ENCODE measurements at regions not wholly inside any gene's neighbourhood (a gene's known extent, or its start where the extent isn't known, plus 50 kb on each side); places are given as distances from the start of the nearest gene placed in this dataset.

DNA sequence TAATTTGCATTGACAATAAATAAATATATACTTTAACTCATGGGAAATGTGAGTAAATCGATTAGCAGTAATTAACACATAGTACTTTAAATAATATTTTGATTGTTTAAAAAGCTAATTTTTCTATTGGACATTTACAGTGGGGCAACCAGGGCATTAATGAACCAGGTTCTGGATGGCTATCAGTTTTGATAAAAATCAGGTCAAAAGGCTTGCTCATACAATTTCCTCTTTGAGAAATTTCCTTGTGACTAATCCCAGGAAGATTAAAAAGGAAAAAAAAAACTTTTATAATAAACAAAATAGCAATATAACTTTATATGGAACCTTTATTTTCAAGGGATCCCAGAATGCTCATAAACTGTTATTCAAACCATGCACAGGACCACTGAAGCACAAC, 497.2 kb upstream of the ZEB2 start:
- no peak for DNase-seq (ENCODE audit: low spot score)

DNA sequence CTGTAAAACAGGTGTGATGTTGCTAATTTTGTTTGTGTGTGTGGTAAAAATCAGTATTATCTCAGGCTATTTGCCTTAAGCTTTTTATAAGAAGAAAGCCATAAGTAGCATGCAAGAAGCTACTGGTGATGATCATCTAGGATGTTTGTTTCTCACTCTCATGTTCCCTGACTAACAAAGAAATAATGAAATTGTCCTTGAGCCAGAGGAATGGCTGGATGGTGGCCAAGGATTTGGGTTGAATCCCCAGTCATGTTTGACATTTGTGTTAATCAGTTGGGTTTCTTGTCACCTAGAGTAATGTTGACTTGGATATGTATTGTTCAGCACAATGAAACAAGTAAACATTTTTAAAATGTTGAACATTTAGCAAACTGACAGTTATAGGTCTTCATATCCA, 496.8 kb upstream of the ZEB2 start:
- DNase-seq (ENCODE audit: low spot score): no peak

DNA sequence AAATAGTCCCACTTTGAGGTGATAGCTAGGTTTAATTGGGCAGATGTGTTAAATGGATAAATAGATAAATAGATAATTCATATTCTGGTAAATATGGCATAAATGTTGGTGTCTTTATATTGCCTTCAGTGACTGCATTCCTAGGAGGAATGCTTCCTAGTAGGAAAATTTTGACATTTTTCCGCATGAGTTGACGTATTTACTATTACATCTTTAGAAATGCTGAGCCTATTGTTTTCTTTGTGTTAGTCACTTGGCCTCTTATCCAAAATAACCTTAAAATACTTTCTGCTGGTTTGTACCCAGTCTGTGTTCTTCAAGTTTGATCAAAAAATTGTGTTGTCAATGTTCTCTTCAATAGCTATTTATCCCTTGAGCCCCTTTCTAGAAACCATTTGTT, 495.6 kb upstream of the ZEB2 start:
- no peak for DNase-seq (ENCODE audit: low spot score)

DNA sequence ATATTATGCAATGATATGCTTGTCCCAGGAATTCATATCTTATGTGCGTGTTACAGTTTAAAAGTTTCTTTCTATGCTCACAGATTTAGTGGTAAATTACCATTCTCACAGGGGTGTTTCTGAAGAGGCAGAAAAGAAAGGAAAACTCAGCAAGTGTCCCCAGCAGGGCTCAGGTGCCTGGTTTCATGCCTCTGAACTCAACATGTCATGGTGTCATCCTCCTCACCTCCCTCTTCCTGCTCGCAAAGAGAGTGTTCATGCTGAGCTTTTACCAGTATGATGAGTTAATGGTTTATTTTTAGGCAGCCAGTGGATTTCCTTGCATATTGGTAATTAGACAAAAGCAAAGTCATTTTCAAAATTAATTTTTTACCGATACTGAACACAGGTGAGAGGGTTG, 492.9 kb upstream of the ZEB2 start:
- DNase-seq (ENCODE audit: low spot score): no peak

DNA sequence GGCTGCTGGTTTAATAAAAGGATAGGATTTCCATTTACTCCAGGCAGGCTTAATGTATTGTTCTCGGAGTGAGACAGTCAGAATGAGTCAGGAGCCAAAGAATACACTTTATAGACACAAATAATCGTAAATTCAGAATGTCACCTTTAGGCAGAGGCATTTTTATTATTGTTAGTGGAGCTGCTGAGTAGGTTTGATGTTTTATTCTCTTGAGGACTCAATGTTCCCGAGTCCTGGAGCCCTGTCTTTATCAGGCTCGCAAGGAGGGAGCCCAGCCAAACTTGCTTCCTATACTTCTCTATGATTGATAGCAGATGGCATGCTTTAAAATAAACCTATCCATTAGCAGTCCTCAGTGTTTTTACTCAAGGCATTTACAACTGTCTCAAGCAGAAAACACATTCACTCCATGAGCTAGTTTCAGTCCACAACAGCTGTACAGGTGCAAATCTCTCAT, 492.3 kb upstream of the ZEB2 start:
- no peak for DNase-seq (ENCODE audit: low spot score)

DNA sequence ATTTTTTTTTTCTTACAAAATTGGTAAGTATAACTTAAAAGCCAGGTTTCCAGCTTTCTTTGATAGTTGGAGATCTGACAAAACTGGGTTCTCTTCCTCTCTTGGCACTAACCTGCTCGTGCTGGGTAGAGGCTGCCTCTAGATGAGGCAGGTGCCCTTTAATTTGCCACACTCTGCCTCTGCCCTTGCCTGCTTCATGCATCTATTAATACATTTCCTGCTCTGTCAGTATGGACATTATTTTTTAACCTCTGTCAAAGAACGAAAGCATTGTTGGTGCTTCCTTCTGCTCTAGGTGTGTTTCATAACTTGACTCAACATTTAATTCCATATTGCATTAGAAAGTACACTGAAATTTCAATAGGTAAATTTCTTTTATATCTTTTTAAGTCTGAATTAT, 490.7 kb upstream of the ZEB2 start:
- no peak for DNase-seq (ENCODE audit: low spot score)

DNA sequence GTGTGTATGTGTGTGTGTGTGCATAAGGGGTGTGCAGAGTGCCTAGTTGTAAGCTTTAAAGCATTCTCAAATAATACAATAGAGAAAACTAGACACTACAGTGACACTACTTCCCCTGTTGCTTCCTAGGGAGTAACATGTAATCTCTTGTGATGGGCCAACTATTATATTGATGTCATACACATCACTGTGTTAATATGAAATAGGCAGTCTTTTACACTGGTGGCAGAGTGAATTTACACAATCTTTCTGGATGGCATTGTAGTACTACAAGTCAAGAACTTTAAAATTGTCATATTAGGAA, 488.0 kb upstream of the ZEB2 start:
- no peak for DNase-seq (ENCODE audit: low spot score)

DNA sequence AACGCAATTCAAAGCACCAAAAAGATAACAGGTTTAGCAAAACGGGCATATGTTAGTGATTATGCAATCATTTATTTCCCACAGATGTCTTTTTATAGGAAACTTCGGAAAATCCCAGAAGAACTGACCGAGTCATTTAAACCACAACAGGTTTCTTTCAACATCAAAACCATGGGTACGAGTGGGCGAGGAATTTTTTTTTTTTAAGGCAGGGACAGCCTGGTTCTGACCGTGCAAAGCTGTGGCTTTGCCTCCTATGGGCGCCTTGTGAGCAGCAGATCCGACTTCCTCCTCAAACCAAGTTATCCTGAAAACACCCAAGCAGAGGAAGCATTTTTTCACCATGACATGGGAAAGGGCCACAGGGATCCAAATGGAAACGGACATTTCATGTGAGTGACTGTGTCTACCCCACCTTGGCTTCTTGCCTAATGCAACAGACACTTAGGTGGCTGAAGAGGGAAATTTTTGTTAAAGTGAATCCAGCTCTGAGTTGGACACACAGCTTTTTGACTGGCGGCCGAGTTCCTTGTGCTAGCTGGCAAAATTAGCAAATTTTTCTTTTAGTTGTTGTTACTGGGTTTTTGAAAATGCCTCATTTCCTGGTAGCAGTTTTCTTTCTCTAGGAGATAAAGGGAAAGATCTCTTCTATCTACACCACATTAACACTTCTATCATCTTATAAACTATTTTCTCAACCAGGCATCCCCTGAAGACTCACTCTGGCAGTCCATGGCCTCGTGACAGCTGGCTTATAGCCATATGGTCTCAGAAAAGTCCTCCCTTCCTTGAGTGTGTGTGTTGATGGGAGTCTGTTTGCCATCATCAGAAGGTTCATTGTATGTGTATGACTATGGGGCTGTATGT, 487.4 kb upstream of the ZEB2 start:
- DNase-seq (ENCODE audit: low spot score): no peak

DNA sequence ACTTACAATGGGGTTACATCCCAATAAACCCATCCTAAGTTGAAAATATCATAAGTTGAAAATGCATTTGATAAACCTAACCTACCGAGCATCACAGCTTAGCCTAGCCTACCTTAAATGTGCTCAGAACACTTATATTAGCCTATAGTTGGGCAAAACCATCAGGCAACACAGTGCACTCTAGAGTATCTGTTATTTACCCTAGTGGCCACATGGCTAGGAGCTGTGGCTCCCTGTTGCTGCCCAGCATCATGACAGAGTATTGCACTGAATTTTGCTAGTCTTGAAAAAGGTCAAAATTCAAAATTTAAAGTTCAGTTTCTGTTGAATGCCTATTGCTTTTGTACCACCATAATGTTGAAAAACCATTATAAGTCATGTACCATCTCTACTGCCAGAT, 482.7 kb upstream of the ZEB2 start:
- no peak for DNase-seq (ENCODE audit: low spot score)

DNA sequence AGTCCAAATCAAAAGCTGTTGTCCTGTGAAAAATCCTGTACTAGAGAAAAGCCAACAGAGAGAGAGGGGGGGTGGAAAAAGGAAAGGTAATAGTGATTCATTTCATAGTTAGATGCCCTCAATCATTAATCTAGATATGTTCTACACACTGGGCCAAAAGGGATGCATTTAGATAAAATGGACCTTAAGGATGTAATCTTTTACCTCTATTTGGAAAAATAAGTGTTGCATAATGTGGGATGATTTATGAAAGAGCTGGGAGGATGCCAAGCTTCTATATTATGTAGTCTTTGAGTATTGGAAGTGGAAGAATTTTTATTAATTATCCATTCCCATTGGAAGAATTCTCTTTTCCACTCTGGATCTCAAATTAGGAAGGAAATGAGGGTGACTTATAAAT, 480.5 kb upstream of the ZEB2 start:
- no peak for DNase-seq (ENCODE audit: low spot score)

DNA sequence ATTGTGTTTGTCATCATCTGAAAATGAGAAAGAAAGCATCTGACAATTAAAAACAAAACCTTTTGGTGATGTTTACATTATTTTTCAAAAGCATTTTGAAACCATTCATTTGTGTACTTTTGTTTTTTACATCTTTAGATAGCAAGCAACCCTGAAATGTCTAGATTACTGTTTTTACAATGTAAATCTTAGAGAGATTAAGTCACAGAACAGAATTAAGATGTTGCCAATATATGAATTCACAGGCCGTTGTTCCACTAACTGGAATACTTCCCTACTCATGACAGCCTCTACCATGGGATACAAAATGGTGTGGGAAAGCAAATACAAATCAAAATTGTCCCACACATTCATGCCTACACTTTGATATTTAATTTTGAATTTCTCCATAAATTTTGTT, 480.0 kb upstream of the ZEB2 start:
- no peak for DNase-seq (ENCODE audit: low spot score)

DNA sequence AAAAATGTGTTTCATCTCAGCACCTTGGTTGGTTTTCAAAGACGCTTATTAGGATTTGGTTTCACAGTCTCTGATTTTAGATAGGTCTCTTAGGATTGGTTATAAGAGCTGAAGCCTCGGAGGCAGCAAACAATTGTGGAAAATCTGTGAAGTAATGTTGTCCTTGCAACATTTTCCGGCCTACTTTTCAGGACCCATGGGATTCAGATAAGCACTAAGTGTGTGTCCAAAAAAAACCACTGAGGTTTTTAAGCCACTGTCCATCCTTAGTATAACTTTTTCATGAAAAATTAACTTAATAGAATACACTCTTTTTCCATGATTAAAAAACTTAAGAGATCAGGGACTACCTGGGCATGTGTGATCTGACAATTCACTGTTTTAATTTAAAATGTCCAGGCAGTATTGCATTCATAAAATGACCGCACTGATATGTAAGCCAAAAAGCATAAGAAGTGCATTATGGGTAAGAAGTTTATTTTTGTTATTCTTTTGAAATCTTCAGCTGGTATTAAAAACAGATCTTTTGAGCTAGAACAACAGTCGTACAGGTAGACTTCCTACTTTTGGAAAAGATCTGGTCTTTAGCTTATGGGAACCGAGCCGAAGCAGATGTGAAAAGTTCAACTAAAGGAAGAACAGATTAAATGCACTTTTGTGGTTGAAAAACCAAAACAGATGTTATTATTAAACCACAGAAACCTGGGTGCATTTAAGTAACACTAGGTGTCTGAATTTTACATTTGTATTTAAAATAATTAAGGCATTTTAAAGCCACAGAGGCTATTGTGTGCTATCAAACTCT, 479.4 kb upstream of the ZEB2 start:
- DNase-seq (ENCODE audit: low spot score): no peak

DNA sequence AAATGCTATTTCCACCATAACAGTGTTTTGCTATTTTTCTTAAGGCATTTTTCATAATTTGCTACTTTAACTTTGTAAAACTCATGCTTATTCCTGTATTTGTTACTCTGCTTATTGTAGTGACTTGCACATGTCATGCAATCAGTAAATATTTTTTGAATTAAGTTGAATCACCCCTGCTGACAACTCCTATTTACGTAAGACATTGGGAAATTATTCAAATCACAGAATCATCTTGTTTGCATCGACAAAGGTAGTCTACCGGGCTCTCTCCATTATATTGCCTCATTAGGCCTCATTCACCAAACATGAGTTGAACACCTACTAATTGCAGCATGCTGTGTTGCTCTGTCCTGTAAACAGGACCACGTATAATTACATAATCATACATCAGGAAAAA, 478.5 kb upstream of the ZEB2 start:
- DNase-seq (ENCODE audit: low spot score): no peak

DNA sequence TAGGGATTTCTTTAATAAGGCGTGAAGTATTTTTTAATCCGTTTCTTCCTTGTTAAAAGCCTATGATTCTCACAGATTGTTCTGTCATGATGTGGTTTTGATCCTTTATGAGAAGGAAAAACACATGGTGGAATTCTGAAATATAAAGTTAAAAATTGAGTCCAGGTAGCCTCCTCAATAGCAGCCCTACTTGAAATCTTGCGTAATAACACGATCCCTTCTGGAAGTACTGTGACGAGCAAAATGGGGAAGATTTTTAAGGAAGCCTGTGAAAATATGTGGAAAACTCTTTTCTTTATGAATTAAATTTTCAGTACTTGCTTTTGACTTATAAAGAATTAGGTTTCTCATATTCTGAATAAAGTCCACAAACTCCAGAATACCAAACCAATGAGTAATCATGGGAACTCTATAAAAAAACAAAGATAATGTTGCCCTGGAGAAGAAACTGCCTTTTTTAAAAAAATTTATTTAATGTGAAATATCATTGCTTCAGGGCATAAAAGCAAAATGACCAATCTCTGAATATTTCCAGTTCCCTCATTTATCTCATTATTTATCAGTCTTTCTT, 476.4 kb upstream of the ZEB2 start:
- no peak for DNase-seq (ENCODE audit: low spot score)

DNA sequence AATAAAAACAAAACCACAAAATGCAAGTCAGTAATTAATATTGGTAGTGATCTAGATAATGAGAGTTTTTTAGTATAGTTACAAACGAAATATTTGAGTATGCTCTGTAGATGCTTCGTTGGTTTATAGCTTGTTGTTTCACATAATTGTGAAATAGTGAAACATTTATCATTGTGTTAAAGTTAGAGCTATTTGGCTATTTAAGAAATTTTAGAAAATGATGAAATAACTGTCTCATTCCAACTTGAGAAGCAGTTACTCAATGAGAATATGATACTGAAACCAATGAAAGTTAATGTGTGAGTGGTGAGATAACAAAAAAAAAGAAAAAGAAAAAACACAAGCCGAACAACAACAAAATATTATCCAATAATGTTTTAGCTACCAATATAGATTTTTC, 475.6 kb upstream of the ZEB2 start:
- no peak for DNase-seq (ENCODE audit: low spot score)

DNA sequence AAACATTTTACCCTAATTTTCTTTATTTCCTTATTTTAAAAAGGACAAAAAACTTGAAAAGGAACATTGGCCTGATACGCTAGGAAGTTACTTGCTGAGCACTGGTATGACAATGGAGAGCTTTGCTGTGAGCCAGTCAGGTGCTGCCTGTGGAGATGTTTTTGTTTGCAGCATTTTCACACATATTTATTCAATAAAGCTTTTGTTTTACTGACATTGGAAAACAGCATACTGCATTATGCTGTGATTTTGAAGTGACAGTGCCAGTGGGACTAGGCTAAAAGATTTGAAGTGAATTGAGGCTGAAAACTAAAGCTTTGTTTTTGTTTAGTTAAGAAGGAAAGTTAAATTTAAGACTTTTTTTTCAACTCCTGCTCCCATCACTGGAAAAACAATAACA, 470.7 kb upstream of the ZEB2 start:
- DNase-seq (ENCODE audit: low spot score): no peak

DNA sequence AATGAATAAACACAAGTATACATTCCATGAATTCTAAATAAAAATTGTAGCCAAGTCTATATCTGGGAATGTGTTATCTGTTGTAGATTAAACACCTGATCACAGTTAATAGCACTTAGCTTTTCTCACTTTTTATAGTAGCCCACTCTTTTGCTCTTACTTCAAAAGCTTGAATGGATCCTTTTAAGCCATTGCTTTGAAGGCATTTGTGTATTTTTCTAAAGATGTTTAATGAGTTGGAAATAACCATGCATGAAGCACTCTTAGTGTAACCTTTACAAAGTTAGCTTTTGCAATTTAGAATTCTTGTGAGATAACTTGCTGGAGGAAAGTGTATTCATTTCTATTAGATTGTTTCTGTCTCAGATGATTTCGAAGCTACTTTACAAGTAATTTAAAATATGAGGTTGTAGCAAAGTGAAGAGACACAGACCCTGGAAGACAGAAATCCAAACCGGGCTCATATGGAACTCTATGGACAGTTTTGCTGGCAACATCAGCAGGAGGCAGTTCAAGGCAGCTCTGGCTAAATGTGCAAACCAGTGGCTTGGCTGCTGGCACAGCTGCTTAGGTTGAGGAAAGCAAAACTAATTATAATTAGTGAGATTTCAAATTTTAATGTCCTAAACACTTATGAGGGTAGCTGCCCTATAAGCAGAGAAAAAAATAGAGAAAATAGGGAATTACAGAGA, 469.8 kb upstream of the ZEB2 start:
- no peak for DNase-seq (ENCODE audit: low spot score)

DNA sequence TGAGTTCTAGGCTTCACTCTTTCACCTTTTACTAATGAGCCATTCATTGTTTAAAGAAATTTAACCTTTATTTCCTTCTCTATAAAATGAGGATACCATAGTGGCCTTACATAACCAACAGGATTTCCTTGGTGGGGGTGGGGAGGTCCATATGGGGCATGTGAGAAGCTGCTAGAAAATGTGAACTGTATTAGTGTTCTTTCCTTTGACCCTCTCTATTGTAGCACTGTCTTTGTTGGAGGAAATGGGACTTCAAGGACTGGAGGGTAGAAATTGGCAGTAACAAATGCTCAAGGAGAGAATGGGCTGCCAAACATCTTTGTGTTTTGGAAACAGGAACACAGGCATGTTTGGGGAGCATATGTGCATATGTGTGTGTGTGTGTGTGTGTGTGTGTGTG, 468.7 kb upstream of the ZEB2 start:
- DNase-seq (ENCODE audit: low spot score): no peak

DNA sequence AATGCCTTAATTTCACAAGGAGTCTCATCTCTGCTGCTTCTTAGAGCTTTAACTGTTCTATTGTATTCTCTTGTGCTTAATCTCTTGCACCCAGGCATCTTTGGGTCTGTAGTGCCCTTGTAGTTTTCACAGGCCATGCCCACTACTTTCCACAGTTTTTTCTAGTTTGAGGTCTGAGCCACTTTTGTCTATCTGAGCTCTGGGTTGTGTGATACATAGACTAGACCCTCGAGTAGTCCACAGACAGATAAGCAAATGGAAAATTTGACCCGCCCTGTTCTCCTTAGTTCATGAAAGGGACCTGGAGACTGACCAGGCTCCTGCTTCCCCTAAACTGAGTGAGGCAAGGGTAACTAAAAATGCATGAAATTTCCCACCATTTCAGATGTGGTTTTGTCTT, 466.8 kb upstream of the ZEB2 start:
- DNase-seq (ENCODE audit: low spot score): no peak

DNA sequence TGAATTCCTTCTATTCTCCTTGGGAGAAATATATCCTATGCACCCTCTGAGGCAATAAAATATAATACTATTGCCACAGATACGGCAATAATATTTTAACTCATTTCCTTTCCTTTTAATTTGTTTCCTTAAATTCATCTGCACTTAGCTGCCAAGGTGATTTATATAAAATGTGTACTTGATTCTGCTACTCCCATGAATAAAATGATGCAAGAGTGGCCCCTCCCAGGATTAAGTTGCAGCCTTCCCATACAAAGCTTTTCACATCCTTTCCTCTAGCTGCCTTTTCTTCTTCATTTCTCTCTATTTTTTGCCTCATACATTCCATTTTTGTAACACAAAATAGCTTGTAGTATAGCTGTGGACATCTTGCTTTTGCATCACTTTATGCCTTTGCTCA, 464.1 kb upstream of the ZEB2 start:
- DNase-seq (ENCODE audit: low spot score): no peak

DNA sequence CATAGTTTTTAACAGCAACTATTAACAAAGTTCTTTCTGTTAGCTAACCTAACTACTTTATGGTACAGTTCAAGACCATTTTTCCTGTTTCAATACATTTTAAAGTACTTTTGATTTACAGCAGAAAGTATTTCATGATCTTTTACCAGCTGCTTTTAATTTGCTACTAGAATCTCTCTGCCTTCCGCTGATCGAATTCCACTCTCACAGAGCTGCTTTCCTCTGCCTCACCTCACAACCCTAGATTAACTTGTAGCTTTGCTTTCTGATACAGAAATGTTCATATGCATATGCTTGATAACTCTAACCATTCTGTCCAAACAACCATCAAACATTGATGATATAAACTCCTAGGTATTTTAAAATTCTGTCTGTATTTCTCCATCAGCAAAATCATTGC, 463.2 kb upstream of the ZEB2 start:
- no peak for DNase-seq (ENCODE audit: low spot score)

DNA sequence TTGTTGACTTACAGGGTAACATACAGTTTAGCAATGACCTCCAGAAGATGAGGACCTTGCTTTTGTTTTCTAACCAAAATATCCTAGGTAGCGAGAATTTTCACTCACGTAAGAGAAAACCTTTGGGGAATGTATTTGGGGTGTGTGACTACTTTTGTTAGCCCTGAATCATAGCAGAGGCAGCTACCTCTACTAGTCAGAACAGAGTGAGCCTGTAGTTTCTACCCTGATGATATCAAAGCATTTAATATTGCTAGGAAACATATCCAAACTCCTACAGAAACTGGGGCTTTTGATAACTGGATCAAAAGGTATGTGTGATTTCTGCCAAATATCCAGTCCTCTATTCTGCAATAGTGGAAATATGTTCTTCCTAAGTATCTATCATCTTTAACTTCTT, 462.6 kb upstream of the ZEB2 start:
- DNase-seq (ENCODE audit: low spot score): no peak

DNA sequence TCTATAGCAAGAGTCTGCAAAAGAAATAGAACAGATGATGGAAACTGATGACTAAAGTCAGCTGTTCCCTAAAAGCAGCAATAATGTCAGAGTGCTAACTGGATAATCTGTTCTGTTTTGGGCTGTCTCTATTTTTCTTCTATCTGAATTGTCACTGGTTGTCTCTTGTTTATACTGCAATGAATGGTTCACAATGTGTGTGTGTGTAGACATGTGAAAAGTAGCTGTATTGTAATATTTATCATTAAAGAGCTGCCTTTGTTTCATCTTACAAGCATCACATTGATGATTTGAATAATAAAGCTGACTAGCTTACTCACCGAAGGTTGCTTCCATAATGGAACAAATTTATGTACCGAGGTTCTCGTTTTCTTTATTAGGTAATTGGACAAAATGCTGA, 456.0 kb upstream of the ZEB2 start:
- no peak for DNase-seq (ENCODE audit: low spot score)

Data from hematopoietic multipotent progenitor cell treated with erythropoietin and hydrocortisone succinate and interleukin-3 and kit ligand, for 15 days (in vitro differentiated cells).